ENCODE measurements at regions not wholly inside any gene's neighbourhood (a gene's known extent, or its start where the extent isn't known, plus 50 kb on each side); places are given as distances from the start of the nearest gene placed in this dataset.
"Not testable (repeated sequence)": the region's sequence is repeated elsewhere in the genome, so short reads cannot be mapped to it uniquely, and the experiment has no call there.

- no peak for DNase-seq (ENCODE audit: low read depth)
These were observed 94.7 kb upstream of the SFSWAP start for GRCh38 chr12:131616043-131616700.

- DNase-seq (ENCODE audit: low read depth): no peak
These were observed 94.2 kb upstream of the SFSWAP start for GRCh38 chr12:131616738-131617137.

- no peak for DNase-seq (ENCODE audit: low read depth)
These were observed 93.7 kb upstream of the SFSWAP start for GRCh38 chr12:131617179-131617578.

GRCh38 chr12:131617596-131618302, 93.1 kb upstream of the SFSWAP start:
- DNase-seq (ENCODE audit: low read depth): no peak

GRCh38 chr12:131618303-131618658, 92.6 kb upstream of the SFSWAP start:
- no peak for DNase-seq (ENCODE audit: low read depth)

GRCh38 chr12:131618701-131619100, 92.2 kb upstream of the SFSWAP start:
- no peak for DNase-seq (ENCODE audit: low read depth)

- no peak for DNase-seq (ENCODE audit: low read depth)
These were observed 91.7 kb upstream of the SFSWAP start for GRCh38 chr12:131619106-131619642.

GRCh38 chr12:131619736-131620506, 91.0 kb upstream of the SFSWAP start:
- DNase-seq (ENCODE audit: low read depth): no peak

GRCh38 chr12:131620520-131620919, 90.4 kb upstream of the SFSWAP start:
- DNase-seq (ENCODE audit: low read depth): no peak

GRCh38 chr12:131620946-131621681, 89.8 kb upstream of the SFSWAP start:
- DNase-seq (ENCODE audit: low read depth): no peak

GRCh38 chr12:131621701-131622421, 89.0 kb upstream of the SFSWAP start:
- no peak for DNase-seq (ENCODE audit: low read depth)

GRCh38 chr12:131622422-131622955, 88.4 kb upstream of the SFSWAP start:
- no peak for DNase-seq (ENCODE audit: low read depth)

GRCh38 chr12:131623404-131624368, 87.2 kb upstream of the SFSWAP start:
- not testable (repeated sequence) for DNase-seq (ENCODE audit: low read depth)

- not testable (repeated sequence) for DNase-seq (ENCODE audit: low read depth)
These were observed 86.5 kb upstream of the SFSWAP start for GRCh38 chr12:131624369-131624739.

- not testable (repeated sequence) for DNase-seq (ENCODE audit: low read depth)
These were observed 86.0 kb upstream of the SFSWAP start for GRCh38 chr12:131624756-131625501.

GRCh38 chr12:131625966-131626722, 84.7 kb upstream of the SFSWAP start:
- not testable (repeated sequence) for DNase-seq (ENCODE audit: low read depth)

- peak; percentile 22 for DNase-seq (ENCODE audit: low read depth)
These were observed 83.5 kb upstream of the SFSWAP start for GRCh38 chr12:131627151-131628022.
